Nephron progenitor cell (in vitro differentiated cells): ENCODE measurements at regions not wholly inside any gene's neighbourhood (a gene's known extent, or its start where the extent isn't known, plus 50 kb on each side); places are given as distances from the start of the nearest gene placed in this dataset.

Experiments
- DNase-seq: peaks from one replicate; pipeline ENCODE4 v3.0.0; 2021
- H3K27ac Mint-ChIP-seq: 2 replicates; pipeline ENCODE4 v1.8.0; 2021; ENCODE audit warnings: mild to moderate bottlenecking, moderate library complexity, mixed read lengths
- H3K27me3 Mint-ChIP-seq: 2 replicates; pipeline ENCODE4 v1.8.0; 2021; ENCODE audit warnings: mild to moderate bottlenecking, low read depth, mixed read lengths; ENCODE audit not compliant: poor library complexity
- H3K36me3 Mint-ChIP-seq: 2 replicates; pipeline ENCODE4 v1.8.0; 2021; ENCODE audit warnings: low read depth, mixed read lengths
- H3K4me1 Mint-ChIP-seq: 2 replicates; pipeline ENCODE4 v1.8.0; 2021; ENCODE audit warnings: mixed read lengths
- H3K4me3 Mint-ChIP-seq: 2 replicates; pipeline ENCODE4 v1.8.0; 2021; ENCODE audit warnings: mild to moderate bottlenecking, moderate library complexity, mixed read lengths
- H3K9me3 Mint-ChIP-seq: 2 replicates; pipeline ENCODE4 v1.8.0; 2021; ENCODE audit warnings: mild to moderate bottlenecking, moderate library complexity, mixed read lengths
- CTCF ChIP-seq: fragments of 200-600 bp; sonication (generic); IDR thresholded peaks from 2 replicates; pipeline ENCODE4 v1.5.0; 2021; ENCODE audit warnings: antibody characterized with exemption

- peaks cover 5% of the 10 kb centered on the region for H3K36me3 Mint-ChIP-seq
- peaks cover 22% of the 10 kb centered on the region for H3K9me3 Mint-ChIP-seq
- no peak for TF ChIP-seq CTCF
- peaks cover 12% of the 10 kb centered on the region for H3K4me1 Mint-ChIP-seq
- DNase-seq = no peak
- no peak overlapping the region for H3K27ac Mint-ChIP-seq
- H3K4me3 Mint-ChIP-seq = no peak overlapping the region
- H3K27me3 Mint-ChIP-seq = peaks cover 14% of the 10 kb centered on the region
These were observed 173.9 kb upstream of the ARL4C start for GRCh38 chr2:234670806-234671205.

GRCh38 chr2:234670052-234670451 is 173.2 kb upstream of the ARL4C start:
- Mint-ChIP-seq H3K27me3 (peaks cover 14% of the 10 kb centered on the region), H3K36me3 (peaks cover 5% of the 10 kb centered on the region), H3K27ac (no peak overlapping the region), H3K4me1 (peaks cover 12% of the 10 kb centered on the region), H3K9me3 (peaks cover 30% of the 10 kb centered on the region), H3K4me3 (no peak overlapping the region)
- no peak for TF ChIP-seq CTCF
- DNase-seq = no peak

- TF ChIP-seq CTCF = no peak
- Mint-ChIP-seq H3K4me3 (no peak overlapping the region), H3K27ac (no peak overlapping the region), H3K9me3 (peaks cover 34% of the 10 kb centered on the region), H3K27me3 (peaks cover 14% of the 10 kb centered on the region), H3K4me1 (peaks cover 12% of the 10 kb centered on the region), H3K36me3 (peaks cover 5% of the 10 kb centered on the region)
- DNase-seq = no peak
These were observed 172.7 kb upstream of the ARL4C start for GRCh38 chr2:234669621-234670020.

- H3K36me3 Mint-ChIP-seq = peaks cover 10% of the 10 kb centered on the region
- H3K9me3 Mint-ChIP-seq = peaks cover 36% of the 10 kb centered on the region
- peaks cover 14% of the 10 kb centered on the region for H3K27me3 Mint-ChIP-seq
- peaks cover 12% of the 10 kb centered on the region for H3K4me1 Mint-ChIP-seq
- H3K4me3 Mint-ChIP-seq = no peak overlapping the region
- no peak overlapping the region for H3K27ac Mint-ChIP-seq
- no peak for TF ChIP-seq CTCF
- DNase-seq = no peak
These were observed 172.1 kb upstream of the ARL4C start for GRCh38 chr2:234669001-234669400.

GRCh38 chr2:234666911-234667310 is 170.0 kb upstream of the ARL4C start:
- peaks cover 10% of the 10 kb centered on the region for H3K27me3 Mint-ChIP-seq
- peaks cover 16% of the 10 kb centered on the region for H3K36me3 Mint-ChIP-seq
- no peak for TF ChIP-seq CTCF
- H3K9me3 Mint-ChIP-seq = peaks cover 49% of the 10 kb centered on the region
- peaks cover 12% of the 10 kb centered on the region for H3K4me1 Mint-ChIP-seq
- no peak overlapping the region for H3K27ac Mint-ChIP-seq
- no peak overlapping the region for H3K4me3 Mint-ChIP-seq
- no peak for DNase-seq

GRCh38 chr2:234665304-234665703 is 168.4 kb upstream of the ARL4C start:
- Mint-ChIP-seq H3K9me3 (peaks cover 60% of the 10 kb centered on the region), H3K4me3 (no peak overlapping the region), H3K36me3 (peaks cover 16% of the 10 kb centered on the region), H3K27ac (no peak overlapping the region), H3K4me1 (no peaks in the 10 kb centered on the region), H3K27me3 (peaks cover 8% of the 10 kb centered on the region)
- DNase-seq = no peak
- TF ChIP-seq CTCF = no peak
